ENCODE measurements at regions not wholly inside any gene's neighbourhood (a gene's known extent, or its start where the extent isn't known, plus 50 kb on each side); places are given as distances from the start of the nearest gene placed in this dataset.

DNA sequence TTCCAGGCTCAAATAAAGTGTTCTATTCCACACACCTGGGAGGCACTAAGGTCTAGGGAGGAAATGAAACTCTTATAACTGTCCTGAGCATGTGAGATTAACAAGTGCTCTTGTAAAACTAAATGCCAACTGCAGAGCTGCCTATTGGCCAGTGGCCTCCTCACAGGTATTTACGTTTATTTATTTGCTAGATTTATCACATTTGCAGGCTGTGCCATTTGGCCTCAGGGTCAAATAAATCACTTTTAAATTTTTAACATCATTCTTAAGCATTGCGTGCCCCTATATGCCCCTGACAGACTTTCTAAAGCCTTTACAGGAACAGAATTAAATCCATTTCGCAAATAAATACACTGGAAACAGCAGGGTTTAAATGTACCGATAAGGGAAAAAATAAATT lies 381.8 kb upstream of the NFE2L3 start:
- TF ChIP-seq, protein P1, sequence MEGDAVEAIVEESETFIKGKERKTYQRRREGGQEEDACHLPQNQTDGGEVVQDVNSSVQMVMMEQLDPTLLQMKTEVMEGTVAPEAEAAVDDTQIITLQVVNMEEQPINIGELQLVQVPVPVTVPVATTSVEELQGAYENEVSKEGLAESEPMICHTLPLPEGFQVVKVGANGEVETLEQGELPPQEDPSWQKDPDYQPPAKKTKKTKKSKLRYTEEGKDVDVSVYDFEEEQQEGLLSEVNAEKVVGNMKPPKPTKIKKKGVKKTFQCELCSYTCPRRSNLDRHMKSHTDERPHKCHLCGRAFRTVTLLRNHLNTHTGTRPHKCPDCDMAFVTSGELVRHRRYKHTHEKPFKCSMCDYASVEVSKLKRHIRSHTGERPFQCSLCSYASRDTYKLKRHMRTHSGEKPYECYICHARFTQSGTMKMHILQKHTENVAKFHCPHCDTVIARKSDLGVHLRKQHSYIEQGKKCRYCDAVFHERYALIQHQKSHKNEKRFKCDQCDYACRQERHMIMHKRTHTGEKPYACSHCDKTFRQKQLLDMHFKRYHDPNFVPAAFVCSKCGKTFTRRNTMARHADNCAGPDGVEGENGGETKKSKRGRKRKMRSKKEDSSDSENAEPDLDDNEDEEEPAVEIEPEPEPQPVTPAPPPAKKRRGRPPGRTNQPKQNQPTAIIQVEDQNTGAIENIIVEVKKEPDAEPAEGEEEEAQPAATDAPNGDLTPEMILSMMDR (IDR thresholded peaks at IDR 0.05): no peak
- TF ChIP-seq POLR2A (IDR thresholded peaks at IDR 0.05): no peak
- TF ChIP-seq POLR2AphosphoS5 (IDR thresholded peaks at IDR 0.05): peak; percentile 70 to 94 (median 86)
- TF ChIP-seq EP300 (IDR thresholded peaks at IDR 0.05): peak; percentile 11 to 86 (median 66)

All from sigmoid colon (tissue), 4 donors.